OCI-LY1 (cell line): ENCODE measurements at regions not wholly inside any gene's neighbourhood (a gene's known extent, or its start where the extent isn't known, plus 50 kb on each side); places are given as distances from the start of the nearest gene placed in this dataset.

Source experiments
- H2AFZ ChIP-seq: fragments of 200-600 bp; sonication (generic), shearing (Covaris generic); 2 replicates; pipeline ENCODE4 v1.6.0; 2014; ENCODE audit warnings: antibody characterized with exemption, mild to moderate bottlenecking, low read length
- H3F3A ChIP-seq: fragments of 200-600 bp; sonication (generic), shearing (Covaris generic); 2 replicates; pipeline ENCODE4 v1.6.0; 2014; ENCODE audit warnings: mild to moderate bottlenecking, antibody characterized with exemption, low read length, moderate library complexity; ENCODE audit not compliant: insufficient read depth
- H3K27ac ChIP-seq: fragments of 200-600 bp; sonication (generic); 2 replicates; pipeline ENCODE4 v1.5.1; 2014; ENCODE audit warnings: low read length, mixed run types, mild to moderate bottlenecking, low read depth; ENCODE audit not compliant: poor library complexity, severe bottlenecking
- H3K27me3 ChIP-seq: fragments of 200-600 bp; sonication (generic); 2 replicates; pipeline ENCODE4 v1.6.0; 2014; ENCODE audit warnings: antibody characterized with exemption, mild to moderate bottlenecking, low read length, moderate library complexity; ENCODE audit not compliant: insufficient read depth
- H3K36me3 ChIP-seq: fragments of 200-600 bp; sonication (generic); 2 replicates; pipeline ENCODE4 v1.6.1; 2014; ENCODE audit warnings: mild to moderate bottlenecking, antibody characterized with exemption, low read length, moderate library complexity, mixed read lengths; ENCODE audit not compliant: insufficient read depth
- H3K4me1 ChIP-seq: fragments of 200-600 bp; sonication (generic); 2 replicates; pipeline ENCODE4 v1.5.1; 2014; ENCODE audit warnings: mild to moderate bottlenecking, low read length, moderate library complexity; ENCODE audit not compliant: insufficient read depth, severe bottlenecking
- H3K4me2 ChIP-seq: fragments of 200-600 bp; sonication (generic), shearing (Covaris generic); 2 replicates; pipeline ENCODE4 v1.6.1; 2014; ENCODE audit warnings: low read length
- H3K4me3 ChIP-seq: fragments of 200-600 bp; sonication (generic); 2 replicates; pipeline ENCODE4 v1.5.1; 2014; ENCODE audit warnings: low read length, low read depth, mild to moderate bottlenecking, mixed read lengths; ENCODE audit not compliant: poor library complexity, severe bottlenecking
- H3K79me2 ChIP-seq: fragments of 200-600 bp; shearing (Covaris generic); 2 replicates; pipeline ENCODE4 v1.6.1; 2016; ENCODE audit warnings: mixed run types, low read length, mixed read lengths; ENCODE audit not compliant: insufficient read depth
- H3K9ac ChIP-seq: fragments of 200-600 bp; sonication (generic), shearing (Covaris generic); 2 replicates; pipeline ENCODE4 v1.6.1; 2014; ENCODE audit warnings: mild to moderate bottlenecking, low read length, mixed read lengths
- H3K9me2 ChIP-seq: fragments of 200-600 bp; sonication (generic), shearing (Covaris generic); 2 replicates; pipeline ENCODE4 v1.6.1; 2014; ENCODE audit warnings: low read depth, mild to moderate bottlenecking, low read length, mixed read lengths
- H3K9me3 ChIP-seq: fragments of 200-600 bp; shearing (Covaris generic); 2 replicates; pipeline ENCODE4 v1.6.1; 2014; ENCODE audit warnings: low read length, mixed read lengths
- H4K20me1 ChIP-seq: fragments of 200-600 bp; sonication (generic), shearing (Covaris generic); 2 replicates; pipeline ENCODE4 v1.6.0; 2016; ENCODE audit warnings: mild to moderate bottlenecking, low read length; ENCODE audit not compliant: insufficient read depth
- CTCF ChIP-seq: fragments of 200-600 bp; sonication (generic), shearing (Covaris generic); IDR thresholded peaks from 2 replicates; pipeline ENCODE4 v1.5.1; 2017; ENCODE audit warnings: mild to moderate bottlenecking, antibody characterized with exemption, low read length, moderate library complexity, mixed read lengths
- EZH2 ChIP-seq: fragments of 200-600 bp; sonication (generic), shearing (Covaris generic); IDR thresholded peaks from 2 replicates; pipeline ENCODE4 v1.8.0; 2017; ENCODE audit warnings: borderline replicate concordance, mixed run types, mild to moderate bottlenecking, antibody characterized with exemption, low read length, moderate library complexity, mixed read lengths

GRCh38 chr2:15792331-15792730 is 148.0 kb upstream of the MYCN start:
- Histone ChIP-seq H3K4me1 (no peaks in the 10 kb centered on the region), H3K27me3 (no peaks in the 10 kb centered on the region), H3K4me3 (no peak overlapping the region), H3K27ac (no peak overlapping the region), H3K36me3 (no peaks in the 10 kb centered on the region), H3K9me3 (no peaks in the 10 kb centered on the region), H3K79me2 (no peaks in the 10 kb centered on the region), H2AFZ (no peak overlapping the region), H3F3A (no peaks in the 10 kb centered on the region), H3K9ac (no peak overlapping the region), H3K4me2 (no peak overlapping the region), H3K9me2 (no peaks in the 10 kb centered on the region), H4K20me1 (no peaks in the 10 kb centered on the region)
- TF ChIP-seq EZH2 = no peak
- TF ChIP-seq CTCF = no peak

GRCh38 chr2:15793078-15793913 is 147.1 kb upstream of the MYCN start:
- H3K27me3 ChIP-seq = no peaks in the 10 kb centered on the region
- no peaks in the 10 kb centered on the region for H3K9me2 ChIP-seq
- no peaks in the 10 kb centered on the region for H3K9me3 ChIP-seq
- no peaks in the 10 kb centered on the region for H3K79me2 ChIP-seq
- H3K4me1 ChIP-seq = no peaks in the 10 kb centered on the region
- H3F3A ChIP-seq = no peaks in the 10 kb centered on the region
- H3K36me3 ChIP-seq = no peaks in the 10 kb centered on the region
- no peak overlapping the region for H2AFZ ChIP-seq
- H3K27ac ChIP-seq = no peak overlapping the region
- TF ChIP-seq EZH2 (no peak), CTCF (no peak)
- no peak overlapping the region for H3K4me2 ChIP-seq
- no peak overlapping the region for H3K4me3 ChIP-seq
- H3K9ac ChIP-seq = no peak overlapping the region
- H4K20me1 ChIP-seq = no peaks in the 10 kb centered on the region

GRCh38 chr2:15793978-15794377 is 146.4 kb upstream of the MYCN start:
- H3K9ac ChIP-seq = no peak overlapping the region
- H3K4me2 ChIP-seq = no peak overlapping the region
- no peaks in the 10 kb centered on the region for H3F3A ChIP-seq
- no peaks in the 10 kb centered on the region for H3K4me1 ChIP-seq
- no peaks in the 10 kb centered on the region for H3K9me3 ChIP-seq
- no peaks in the 10 kb centered on the region for H3K9me2 ChIP-seq
- H3K27ac ChIP-seq = no peak overlapping the region
- no peak overlapping the region for H3K4me3 ChIP-seq
- H3K27me3 ChIP-seq = no peaks in the 10 kb centered on the region
- no peaks in the 10 kb centered on the region for H3K36me3 ChIP-seq
- H2AFZ ChIP-seq = no peak overlapping the region
- H4K20me1 ChIP-seq = no peaks in the 10 kb centered on the region
- TF ChIP-seq CTCF (no peak), EZH2 (no peak)
- H3K79me2 ChIP-seq = no peaks in the 10 kb centered on the region
